HG03139 (cell line): ENCODE measurements at regions not wholly inside any gene's neighbourhood (a gene's known extent, or its start where the extent isn't known, plus 50 kb on each side); places are given as distances from the start of the nearest gene placed in this dataset.
"Not testable (repeated sequence)": the region's sequence is repeated elsewhere in the genome, so short reads cannot be mapped to it uniquely, and the experiment has no call there.

ENCODE experiments used
- ATAC-seq: cut with Tn5 transposase; IDR thresholded peaks from one replicate; pipeline ENCODE4 v1.9.1; 2021; ENCODE audit not compliant: unreplicated experiment

DNA sequence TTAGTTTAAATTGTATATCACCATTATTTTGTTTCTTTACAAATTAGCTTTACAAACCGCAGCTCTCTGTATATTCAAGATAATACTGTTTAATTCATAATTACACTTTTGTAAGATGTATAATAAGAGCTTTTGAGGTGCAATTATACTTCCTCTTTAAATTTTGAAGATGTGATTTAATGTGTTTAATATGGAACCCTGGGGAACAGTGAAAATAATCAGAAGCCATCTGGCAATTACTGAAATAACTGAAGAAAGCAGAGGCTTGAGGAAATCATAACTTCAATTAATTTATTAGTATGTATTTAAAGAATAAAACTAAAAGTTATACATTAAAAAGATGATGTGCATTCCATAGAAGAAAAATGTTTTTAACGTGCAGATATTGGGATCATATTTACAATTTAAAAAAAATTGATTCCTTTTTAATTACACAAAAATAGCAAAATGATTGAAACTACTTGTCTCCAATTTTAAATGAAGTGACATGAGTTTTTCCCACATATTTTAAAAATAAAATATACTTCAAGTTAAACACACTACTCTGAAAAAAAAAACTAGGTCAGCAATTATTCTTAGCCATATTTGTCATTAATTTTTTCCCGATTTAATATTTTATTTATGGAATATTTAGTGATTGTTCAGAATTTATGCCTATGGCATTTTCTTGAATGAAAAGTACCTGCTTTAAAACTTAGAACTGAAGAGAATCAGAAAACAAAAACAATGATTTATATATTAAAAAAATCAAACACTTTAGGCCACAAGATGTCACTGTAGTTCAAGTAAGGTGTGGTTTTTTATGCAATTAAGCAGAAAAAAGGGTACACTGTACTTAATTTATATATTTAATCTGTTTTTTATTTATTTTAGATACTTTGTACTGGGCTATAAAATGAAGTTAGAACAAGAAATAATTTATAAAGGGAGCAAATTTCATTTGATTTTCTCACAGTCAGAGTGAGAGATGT lies 942.7 kb upstream of the NDST4 start:
- ATAC-seq = no peak

DNA sequence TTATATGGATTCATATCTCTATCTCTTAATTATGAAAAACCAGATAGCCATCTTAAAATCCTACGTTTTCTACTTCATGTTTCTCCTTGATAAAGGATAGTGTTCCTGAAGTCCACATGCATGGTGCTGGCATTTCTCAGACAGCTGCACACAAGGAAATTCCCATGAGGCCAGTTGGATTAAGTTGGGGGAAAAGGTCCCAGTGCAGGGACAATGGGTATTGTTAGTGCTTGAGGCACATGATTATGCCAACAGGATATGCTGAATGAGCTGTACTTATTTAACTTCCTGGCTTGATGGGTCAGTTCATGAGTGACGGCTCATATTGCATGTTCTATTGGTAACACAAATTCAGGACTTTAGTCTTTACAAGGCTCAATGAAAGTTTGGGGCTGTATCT lies 913.9 kb upstream of the NDST4 start:
- no peak for ATAC-seq

DNA sequence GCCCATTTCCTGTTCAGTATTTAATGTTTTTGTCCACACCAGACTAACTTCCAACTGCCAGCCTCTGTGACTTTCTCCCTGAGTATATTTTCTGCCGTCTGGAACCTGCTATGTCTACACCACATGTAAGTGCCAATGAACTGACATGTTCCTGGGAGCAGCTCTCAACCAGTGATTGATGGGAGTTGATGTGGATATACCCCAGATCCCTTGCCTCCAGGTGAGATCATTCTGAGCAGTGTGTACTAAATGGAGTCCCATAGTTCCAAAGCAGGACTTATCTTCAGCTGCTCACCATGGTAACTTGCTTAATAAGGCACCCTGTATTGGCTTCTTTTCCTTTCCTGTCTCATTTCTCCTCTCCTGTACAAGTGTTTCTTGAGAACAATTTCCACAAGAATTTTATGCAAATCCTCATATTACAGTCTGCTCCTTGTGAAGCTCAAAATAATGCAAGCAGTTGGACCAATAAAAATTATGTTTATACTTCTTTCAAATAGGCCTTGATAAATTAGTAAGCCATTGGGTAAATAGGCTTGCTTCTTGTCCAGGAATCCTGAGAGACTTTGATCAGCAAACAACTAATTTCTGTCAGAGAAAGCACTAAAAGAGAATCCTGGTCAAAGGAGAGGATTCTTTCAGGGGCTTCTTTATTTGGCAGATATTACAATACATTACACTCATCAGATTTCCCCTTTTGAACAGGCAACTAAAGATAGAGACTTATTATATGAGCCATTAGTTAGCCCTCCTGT lies 911.7 kb upstream of the NDST4 start:
- no peak for ATAC-seq

DNA sequence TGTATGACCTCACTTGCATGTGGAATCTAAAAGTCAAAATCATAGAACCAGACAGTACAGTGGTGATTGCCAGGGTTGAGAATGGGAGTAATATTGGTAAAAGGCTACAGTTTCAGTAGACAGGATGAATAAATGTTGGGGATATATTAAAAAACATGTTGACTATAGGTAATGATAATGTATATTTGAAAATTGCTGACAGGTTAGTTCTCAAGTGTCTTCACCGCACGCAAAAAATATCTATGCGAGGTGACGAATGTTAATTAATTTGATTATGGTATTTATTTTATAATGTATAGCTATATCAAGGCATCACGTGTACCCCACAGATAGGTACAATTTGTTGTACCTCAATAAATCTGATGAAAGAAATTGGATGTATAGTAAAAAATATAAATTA lies 909.6 kb upstream of the NDST4 start:
- no peak for ATAC-seq

DNA sequence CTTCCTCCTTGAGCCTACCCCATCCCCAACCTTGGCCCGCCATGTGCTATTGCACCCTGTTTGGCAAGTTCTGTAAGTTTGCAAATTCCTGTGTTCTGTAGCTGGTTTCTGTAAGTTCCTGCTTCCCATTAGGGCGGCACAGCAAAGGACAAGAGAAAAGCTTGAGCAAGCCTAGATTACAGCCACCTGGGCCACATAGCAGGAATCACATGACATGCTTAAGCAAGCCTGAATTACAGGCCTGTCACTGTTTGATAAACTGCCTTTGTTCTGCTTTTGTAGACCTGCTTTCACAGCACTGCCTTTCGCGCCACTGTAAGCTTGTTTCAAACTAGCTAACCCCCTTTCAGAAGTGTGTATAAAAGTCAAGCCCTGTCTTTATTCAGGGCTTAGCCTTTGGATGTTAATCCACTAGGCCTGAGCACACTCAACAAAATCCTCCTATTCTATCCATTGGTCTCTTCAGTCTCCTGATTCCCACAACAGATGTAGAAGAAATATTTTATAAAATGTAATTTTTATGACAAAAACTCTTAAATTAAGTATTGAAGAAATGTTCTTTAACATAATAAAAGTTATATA lies 906.8 kb upstream of the NDST4 start:
- no peak for ATAC-seq

DNA sequence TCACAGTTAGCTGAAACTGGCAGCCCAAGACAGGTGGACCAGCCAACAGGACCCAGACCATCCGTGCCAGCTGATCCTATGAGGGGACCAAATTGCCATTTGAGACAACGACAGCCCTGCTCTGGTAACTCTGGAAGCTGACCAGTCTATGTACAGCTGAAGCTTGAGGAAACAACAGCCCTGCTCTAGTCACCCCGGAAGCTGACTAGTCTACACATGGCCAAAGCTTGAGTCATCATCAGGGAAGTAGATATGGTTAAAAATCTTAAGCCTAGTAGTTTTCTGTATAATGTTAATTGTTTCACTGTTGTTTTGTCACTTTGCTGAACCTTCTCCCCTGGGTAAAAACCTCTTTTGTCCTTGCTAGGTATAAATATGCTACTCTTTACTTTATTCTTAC lies 905.4 kb upstream of the NDST4 start:
- ATAC-seq = no peak

DNA sequence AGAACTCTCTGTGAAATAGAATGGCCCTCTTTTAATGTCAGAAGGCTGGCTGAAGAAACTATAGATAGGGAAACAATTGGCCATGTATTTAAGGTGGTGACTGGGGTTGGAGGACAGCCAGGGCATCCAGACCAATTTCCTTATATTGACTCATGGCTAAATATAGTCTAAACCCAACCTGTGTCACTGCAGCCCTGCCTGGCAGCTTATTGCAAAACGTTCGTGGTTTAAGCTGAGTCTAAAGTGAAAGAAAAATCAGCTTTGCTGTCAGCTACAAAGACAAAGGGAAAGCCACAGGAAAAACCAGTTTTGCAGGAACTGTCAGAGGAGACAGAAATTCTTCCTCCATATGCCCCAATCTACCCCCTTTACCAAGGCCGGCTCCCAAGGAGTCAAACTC lies 902.8 kb upstream of the NDST4 start:
- ATAC-seq = no peak

DNA sequence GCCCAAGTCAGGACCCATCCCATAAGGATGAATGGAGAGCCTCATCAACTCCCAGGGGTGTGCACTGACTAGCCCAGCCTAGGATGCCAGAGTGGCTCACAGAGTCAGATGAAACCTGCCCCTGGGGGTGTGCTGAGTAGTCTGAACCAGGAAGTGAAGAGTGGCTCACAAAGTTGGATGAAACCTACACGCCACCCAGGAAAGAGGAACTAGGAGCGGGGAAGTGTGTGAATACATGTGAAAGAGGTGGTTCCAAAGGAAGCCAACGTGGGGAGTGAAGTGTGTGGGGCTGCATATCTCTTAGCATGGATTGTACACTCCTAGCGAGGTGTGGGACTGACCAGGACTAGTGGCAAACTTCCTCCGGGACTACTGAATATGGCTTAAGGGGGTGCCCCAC lies 902.1 kb upstream of the NDST4 start:
- ATAC-seq = no peak

DNA sequence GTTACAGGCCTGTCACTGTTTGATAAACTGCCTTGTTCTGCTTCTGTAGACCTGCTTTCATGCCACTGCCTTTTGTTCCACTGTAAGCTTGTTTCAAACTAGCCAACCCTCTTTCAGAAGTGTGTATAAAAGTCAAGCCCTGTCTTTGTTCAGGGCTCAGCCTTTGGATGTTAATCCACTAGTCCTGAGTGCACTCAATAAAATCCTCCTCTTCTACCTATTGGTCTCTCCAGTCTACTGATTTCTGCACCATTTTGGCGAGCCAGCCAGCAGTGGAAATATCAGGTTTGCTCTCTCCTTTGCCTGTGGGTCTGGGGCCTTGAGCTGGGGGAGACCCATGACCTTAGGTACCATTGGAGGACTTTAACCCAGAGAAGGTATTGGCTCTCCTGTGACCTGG lies 901.6 kb upstream of the NDST4 start:
- ATAC-seq = no peak

DNA sequence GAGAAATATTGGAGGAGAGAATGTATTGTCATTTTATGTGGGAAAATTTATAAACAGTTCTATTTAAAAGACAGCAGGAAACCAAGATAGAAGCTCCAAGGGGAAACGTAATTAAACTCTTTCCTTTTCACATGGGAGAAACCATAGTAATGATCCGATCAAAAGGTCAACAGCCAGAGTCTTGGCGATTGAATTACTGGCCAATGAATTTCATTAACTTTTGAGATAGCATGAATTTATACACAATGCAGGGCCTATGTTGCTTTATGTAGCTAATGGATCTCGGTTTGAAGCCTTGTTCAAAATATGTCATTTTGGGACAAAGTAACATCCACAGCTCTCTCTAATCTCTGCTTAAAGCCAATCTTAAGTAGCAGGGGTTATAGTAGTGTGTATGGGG lies 897.5 kb upstream of the NDST4 start:
- no peak for ATAC-seq

DNA sequence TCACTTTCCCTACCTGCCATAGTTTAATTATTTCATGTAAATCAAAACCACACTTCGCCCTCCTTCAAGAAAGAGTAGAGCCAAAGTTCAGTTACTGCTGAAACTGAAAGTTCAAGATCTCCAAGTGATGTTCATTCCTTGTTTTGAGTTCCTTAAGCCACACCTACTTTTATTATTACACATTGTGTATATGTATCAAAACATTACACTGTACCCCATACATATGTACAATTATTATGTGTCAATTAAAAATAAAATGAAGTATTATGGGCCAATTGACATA lies 892.3 kb upstream of the NDST4 start:
- no peak for ATAC-seq

DNA sequence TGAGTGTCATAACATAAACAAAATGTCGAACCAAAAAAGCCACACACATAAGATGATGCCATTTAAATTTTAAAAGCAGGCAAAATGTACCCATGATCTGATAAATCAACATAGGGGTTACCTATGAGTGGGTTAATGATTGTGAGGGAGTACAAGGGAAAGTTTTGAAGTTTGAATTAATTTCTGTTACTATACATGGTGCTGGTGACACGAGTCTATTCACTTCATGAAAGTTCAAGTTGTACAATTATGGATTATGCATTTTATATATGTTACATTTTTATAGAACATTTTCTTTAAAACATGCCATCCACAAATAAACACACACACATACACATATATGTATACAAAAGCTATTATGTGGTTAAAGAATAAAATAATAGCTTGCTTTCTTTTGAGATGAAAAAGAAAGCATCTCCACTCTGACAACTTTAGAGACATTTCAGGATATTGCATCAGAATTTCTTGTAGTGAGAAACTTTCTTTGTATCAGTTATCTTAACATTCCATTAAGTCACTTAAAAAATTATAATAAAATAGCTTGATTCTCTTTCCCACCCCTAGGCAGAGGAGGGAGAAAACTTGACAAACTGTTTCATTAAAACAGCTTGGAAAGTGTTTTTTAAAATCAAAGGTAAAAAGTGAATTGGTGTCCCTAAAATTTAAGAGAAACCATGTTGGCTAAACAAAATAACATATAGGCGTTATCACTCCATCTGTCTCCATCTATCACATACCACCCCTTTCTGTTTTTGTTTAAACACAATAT lies 891.8 kb upstream of the NDST4 start:
- ATAC-seq = no peak

DNA sequence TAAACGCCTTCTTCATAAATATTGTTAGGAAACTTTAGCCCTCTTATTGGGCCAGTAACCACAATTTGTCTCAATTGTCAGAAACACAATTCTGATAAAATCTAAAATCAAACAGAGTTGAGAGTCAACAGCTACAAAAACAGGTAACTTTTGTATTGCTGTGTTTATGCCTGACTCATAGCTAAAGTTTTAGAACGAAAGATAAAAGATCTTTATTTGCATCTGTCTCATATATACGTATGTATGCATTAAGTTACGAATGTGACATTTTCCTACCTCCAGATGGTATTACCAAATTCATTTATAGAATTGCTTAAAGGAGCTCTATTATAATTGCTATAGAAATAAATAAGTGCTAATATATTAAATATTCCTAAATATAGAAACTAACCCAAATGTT lies 887.9 kb upstream of the NDST4 start:
- no peak for ATAC-seq

DNA sequence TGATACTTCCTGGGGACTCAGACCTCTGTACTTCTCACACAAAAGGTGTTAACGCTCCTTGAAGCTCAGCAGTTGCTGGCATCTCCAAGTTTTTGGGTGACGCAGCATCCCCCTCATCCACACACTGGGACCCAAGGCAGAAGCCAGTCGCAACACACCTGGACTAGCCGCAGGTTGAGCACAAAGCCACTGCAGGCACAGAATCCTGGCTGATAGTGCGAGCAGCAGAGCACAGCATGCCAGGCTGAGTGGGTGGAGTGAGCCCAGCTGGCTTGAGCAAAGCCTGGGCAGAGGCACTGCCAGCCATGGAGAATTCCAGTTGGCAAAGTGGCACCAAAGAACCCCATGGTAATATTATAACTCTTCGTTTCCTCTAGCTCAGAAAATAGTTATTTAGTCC lies 873.2 kb upstream of the NDST4 start:
- ATAC-seq = no peak

DNA sequence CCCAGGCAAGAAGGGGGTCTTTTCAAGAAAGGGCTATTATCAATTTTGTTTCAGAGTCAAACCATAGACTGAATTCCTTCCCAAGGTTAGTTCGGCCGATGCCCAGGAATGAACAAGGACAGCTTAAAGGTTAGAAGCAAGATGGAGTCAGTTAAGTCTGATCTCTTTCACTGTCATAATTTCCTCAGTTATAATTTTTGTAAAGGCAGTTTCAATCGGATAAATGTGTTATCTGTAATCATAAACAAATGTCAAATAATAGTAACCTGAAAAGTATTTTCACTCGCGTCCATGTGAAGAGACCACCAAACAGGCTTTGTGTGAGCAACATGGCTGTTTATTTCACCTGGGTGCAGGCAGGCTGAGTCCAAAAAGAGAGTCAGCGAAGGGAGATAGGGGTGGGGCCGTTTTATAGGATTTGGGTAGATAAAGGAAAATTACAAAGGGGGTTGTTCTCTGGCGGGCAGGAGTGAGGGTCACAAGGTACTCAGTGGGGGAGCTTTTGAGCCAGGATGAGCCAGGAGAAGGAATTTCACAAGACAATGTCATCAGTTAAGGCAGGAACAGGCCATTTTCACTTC lies 862.1 kb upstream of the NDST4 start:
- not testable (repeated sequence) for ATAC-seq

DNA sequence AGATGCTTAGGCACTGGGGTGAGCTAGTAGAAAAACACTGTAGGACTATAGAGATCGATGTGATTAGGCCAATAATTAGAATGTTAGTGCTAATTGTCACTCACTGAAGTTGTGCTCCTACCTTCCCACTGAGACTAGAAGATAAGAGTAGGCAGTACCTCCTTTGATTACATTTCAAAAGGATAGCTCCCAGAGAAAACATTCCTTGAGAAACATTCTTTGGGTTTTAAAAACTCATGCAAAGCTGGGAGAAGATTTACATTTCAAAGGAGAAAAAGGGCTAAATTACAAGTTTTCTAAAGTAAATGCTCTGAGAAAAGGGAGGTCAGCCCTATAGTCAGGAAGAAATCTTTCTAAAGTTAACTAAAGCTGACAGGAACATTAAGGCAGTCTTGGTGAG lies 860.3 kb upstream of the NDST4 start:
- ATAC-seq = no peak

DNA sequence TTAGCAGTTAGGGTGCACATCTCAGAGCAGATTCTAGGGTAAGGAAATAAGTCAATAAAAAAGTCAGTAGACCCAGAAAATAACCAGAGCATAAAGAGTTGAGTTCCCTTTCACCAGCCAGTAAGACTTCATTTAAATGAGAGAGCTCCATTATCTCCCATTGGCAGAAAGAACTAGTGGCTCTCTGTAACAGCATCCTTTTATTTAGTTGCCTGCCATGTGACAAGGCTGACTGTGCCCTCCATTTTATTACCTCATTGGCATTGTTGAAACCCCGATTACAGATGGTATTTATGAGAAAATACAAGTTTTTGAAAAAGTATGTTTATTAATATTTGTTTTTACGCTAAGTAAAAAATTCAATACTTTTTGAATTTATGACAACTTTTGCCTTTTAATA lies 859.5 kb upstream of the NDST4 start:
- no peak for ATAC-seq

DNA sequence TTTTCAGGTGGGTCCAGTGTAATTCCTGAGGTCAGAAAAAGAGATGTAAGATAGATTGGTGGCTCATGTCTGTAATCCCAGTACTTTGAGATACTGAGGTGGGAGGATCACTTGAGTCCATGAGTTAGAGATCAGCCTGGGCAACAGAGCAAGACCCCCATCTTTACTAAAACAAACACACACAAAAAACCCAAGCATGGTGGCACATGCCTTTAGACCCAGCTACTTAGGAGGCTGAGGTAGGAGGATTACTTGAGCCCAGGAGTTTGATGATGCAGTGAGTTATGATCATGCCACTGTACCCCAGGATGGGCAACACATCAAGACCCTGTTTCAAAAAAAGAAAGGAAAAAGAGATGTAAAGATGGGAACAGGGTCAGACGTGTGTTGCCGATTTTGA lies 857.4 kb upstream of the NDST4 start:
- no peak for ATAC-seq

DNA sequence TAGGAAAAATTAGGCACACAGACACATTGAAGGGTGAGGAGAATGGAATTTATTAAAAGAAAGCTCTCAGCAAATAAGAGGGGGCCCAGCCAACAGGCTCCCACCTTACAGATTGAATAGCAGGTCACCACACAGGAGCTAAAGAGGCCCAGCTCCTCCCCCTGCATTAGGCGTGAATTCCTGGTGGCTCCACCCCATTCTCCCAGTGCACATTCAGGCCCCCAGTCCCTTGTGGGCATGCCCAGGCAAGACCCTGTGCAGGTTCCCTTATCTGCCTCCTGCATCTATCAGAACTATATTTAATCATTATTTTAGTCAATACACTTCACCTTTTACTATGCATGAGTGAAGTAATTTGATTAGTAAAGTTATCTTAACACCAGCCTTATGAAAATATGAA lies 856.3 kb upstream of the NDST4 start:
- no peak for ATAC-seq

DNA sequence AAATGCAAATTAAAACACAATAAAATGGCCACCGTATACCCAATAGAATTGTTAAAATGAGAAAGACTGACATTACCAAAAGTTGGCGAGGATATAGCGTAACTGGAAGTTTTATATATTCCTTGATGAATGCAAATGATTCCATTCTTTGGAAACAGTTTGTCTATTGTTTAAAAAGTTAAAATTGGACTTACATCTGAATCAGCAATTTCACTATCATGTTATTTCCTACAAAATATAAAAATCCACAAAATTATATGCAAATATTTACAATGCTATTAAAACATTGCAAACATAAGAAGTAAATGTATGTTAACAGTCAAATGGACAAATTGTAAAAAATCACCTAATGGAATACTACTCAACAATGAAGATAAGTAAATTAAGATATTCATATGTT lies 852.2 kb upstream of the NDST4 start:
- no peak for ATAC-seq
